Stimulated activated naive CD8-positive, alpha-beta T cell treated with anti-CD3 and anti-CD28 coated beads, Interleukin-15, Interleukin-2, amounts not matched to agents 100 ng/mL and 50 ng/mL, for 24 hours (primary cell): ENCODE measurements at regions not wholly inside any gene's neighbourhood (a gene's known extent, or its start where the extent isn't known, plus 50 kb on each side); places are given as distances from the start of the nearest gene placed in this dataset.
A peak's percentile ranks its signal among the peaks of the same experiment; 100 is the strongest.
"Not testable (repeated sequence)": the region's sequence is repeated elsewhere in the genome, so short reads cannot be mapped to it uniquely, and the experiment has no call there.

Experiments used
- H3K27ac Mint-ChIP-seq: one replicate; pipeline ENCODE4 v1.8.0; 2021; ENCODE audit warnings: mild to moderate bottlenecking, mixed read lengths
- H3K27me3 Mint-ChIP-seq: one replicate; pipeline ENCODE4 v1.8.0; 2021; ENCODE audit warnings: mixed read lengths
- H3K36me3 Mint-ChIP-seq: one replicate; pipeline ENCODE4 v1.8.0; 2021; ENCODE audit warnings: low read depth, mixed read lengths
- H3K4me1 Mint-ChIP-seq: one replicate; pipeline ENCODE4 v1.8.0; 2021; ENCODE audit warnings: low read depth, mixed read lengths
- H3K4me3 Mint-ChIP-seq: one replicate; pipeline ENCODE4 v1.8.0; 2021; ENCODE audit warnings: mild to moderate bottlenecking, mixed read lengths
- H3K9me3 Mint-ChIP-seq: one replicate; pipeline ENCODE4 v1.8.0; 2021; ENCODE audit warnings: mixed read lengths

DNA sequence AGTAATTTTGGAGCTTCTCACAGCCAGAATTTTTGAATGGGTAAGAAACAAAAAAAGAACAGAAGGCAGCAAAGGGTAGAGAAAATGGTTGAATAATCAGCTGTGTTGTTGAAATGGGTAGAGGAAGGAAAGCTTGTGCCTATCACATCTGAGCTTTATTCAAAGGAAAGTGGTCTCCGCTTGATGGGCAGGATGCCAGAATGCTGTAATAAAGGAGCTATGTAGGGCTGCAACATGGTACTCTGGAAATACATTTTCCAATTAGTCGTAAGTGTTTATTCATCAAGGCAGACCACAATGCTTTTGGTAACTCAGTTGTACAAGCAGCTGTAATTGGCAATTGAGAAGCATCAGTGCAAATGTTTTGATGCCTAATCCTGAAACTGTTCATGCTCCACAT, 196.9 kb downstream of the ICOS start:
- no peaks in the 10 kb centered on the region for H3K36me3 Mint-ChIP-seq
- H3K27ac Mint-ChIP-seq: no peak overlapping the region
- no peak overlapping the region for H3K4me3 Mint-ChIP-seq
- peaks cover 20% of the 10 kb centered on the region for H3K27me3 Mint-ChIP-seq
- no peaks in the 10 kb centered on the region for H3K9me3 Mint-ChIP-seq
- peaks cover 3% of the 10 kb centered on the region for H3K4me1 Mint-ChIP-seq

DNA sequence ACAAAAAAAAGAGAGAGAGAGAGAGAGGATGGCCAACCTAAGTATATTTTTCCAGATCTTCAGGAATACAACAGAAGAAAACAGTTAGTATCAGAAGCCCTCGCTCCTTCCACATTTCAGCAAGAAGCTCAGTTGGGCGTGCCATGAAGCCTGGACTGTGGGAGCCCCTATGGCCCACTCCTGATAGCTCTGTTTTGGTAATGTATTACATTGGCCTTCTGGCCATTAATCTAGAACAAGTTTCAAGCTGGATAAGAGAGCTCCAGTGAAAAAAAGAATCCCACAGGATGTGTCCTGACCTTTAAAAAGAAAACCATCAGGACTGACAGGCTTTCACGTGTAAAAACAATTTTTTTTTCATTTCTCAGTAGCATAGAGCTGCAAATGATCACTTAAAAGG, 197.9 kb downstream of the ICOS start:
- Mint-ChIP-seq H3K27me3 (peaks cover 18% of the 10 kb centered on the region), H3K9me3 (no peaks in the 10 kb centered on the region), H3K36me3 (no peaks in the 10 kb centered on the region), H3K4me1 (peaks cover 3% of the 10 kb centered on the region), H3K4me3 (no peak overlapping the region), H3K27ac (no peak overlapping the region)

DNA sequence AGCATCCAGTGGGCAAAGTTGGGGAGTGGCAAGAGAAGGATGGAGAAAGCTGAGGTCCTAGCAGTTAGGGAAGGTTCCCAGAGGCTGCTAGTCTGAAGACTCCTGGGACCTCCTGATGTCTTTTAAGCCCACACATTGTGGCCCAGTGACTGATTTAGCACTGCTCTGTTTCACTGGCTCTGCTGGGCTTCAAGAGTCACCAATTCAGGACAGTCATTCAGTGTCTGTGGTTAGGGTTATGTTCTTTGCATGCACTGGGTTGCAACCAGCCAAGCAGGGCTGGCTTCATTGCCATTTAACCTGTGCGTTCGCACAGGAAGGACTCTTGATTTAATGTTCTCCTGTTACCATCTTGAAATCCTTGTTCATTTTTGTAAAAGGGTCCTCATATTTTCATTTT, 199.2 kb downstream of the ICOS start:
- peaks cover 11% of the 10 kb centered on the region for H3K27me3 Mint-ChIP-seq
- no peaks in the 10 kb centered on the region for H3K36me3 Mint-ChIP-seq
- H3K27ac Mint-ChIP-seq: no peak overlapping the region
- peaks cover 3% of the 10 kb centered on the region for H3K4me1 Mint-ChIP-seq
- H3K4me3 Mint-ChIP-seq: no peak overlapping the region
- H3K9me3 Mint-ChIP-seq: no peaks in the 10 kb centered on the region

DNA sequence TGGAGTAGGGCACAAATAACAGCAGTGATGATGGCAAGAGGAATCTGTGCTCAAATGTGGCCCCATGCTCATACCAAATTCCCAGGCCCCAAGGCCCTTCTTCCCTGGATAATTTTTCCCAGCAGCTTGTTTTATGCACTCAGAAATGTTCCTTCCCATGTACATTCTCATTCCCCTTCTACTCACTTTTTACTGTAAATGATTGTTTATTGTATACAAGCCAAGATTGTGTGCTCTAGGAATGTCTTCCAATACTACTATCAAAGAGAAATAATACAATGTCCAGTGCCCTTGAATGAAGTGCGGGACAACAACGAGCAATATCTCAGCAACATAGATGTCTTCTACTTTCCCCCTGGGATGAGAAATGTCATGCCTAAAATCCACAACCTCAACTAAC, 201.6 kb downstream of the ICOS start:
- Mint-ChIP-seq H3K36me3 (no peaks in the 10 kb centered on the region), H3K4me1 (peaks cover 3% of the 10 kb centered on the region), H3K27me3 (peaks cover 16% of the 10 kb centered on the region), H3K27ac (no peak overlapping the region), H3K9me3 (no peaks in the 10 kb centered on the region), H3K4me3 (no peak overlapping the region)

DNA sequence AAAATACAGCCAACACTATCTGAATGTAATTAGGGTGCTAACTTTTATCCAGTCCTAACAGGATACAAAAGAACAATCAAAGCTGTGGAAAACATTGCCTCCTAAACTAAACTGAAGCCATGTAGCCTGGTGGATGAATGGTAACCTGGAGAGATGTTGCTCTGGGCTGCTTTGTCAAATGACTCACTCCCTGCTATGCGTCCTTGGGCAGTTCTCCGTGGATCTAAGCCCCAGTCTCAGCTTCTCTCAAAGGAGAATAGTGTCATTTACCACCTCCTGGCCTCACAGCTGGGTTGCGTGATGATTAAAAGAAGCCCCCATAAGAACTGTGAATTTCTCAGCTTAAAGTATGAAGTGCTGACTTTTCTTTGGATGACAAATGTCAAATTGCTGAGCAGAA, 203.7 kb downstream of the ICOS start:
- Mint-ChIP-seq H3K4me3 (no peak overlapping the region), H3K9me3 (no peaks in the 10 kb centered on the region), H3K4me1 (peaks cover 4% of the 10 kb centered on the region), H3K27me3 (peaks cover 20% of the 10 kb centered on the region), H3K27ac (no peak overlapping the region), H3K36me3 (no peaks in the 10 kb centered on the region)

DNA sequence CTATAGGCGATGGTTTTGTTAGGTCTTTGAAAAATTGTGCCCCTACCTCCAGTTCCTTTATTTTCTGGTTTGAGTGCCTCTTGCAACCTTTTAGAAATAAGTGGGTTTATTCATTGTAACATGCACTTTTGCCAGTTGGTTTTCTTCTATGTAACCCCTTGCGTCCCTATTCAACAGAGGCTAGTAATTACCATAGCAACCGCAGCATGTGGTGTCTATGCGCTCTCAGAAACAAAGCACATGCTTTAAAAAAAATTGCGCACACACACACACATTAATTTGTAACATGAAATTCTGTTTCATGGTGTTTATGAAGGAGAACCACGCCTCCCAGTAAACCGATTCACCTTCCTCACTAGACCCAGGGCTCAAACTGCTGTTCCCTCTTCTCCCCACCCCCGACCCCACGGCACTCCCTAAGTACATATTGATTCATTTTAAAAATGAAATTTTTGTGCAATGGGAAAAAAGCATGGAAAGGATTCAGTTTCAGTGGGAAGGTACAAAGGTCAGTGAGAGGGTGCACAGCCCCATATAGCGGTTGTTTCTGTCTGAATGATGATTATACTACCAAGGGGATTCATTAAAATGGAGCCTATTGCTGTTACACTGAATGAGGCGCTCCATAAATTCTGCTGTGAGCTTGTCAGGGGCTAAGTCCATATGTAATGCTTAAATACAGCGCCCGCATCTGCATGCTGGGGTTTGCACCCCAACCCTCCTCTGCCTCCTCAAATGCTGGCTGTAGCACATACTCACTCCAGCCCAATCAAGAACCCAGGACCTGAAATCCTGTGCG, 206.9 kb downstream of the ICOS start:
- no peaks in the 10 kb centered on the region for H3K36me3 Mint-ChIP-seq
- no peaks in the 10 kb centered on the region for H3K9me3 Mint-ChIP-seq
- no peak overlapping the region for H3K4me3 Mint-ChIP-seq
- peaks cover 26% of the 10 kb centered on the region for H3K27me3 Mint-ChIP-seq
- H3K27ac Mint-ChIP-seq: no peak overlapping the region
- H3K4me1 Mint-ChIP-seq: peaks cover 10% of the 10 kb centered on the region

DNA sequence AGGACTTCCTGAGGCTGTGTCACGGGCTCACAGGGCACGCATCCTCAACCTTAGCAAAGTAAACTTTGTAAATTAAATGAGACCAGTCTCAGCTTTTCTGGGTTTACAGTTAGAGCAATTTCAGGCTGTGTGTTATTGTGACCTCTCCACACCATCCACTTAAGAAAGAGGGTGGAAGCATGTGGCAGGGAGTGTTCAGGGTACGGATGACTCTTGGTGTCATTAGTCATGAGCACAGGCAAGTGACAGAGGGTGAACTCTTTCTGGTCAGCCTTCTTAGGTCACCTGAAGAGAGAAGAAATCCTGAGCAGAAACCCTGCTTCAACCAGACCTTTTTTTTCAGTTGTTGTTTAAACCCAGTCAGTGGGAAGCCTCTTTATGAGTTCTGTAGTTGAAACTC, 207.9 kb downstream of the ICOS start:
- Mint-ChIP-seq H3K27ac (no peak overlapping the region), H3K4me3 (no peak overlapping the region), H3K9me3 (no peaks in the 10 kb centered on the region), H3K4me1 (peaks cover 10% of the 10 kb centered on the region), H3K36me3 (no peaks in the 10 kb centered on the region), H3K27me3 (peaks cover 31% of the 10 kb centered on the region)

DNA sequence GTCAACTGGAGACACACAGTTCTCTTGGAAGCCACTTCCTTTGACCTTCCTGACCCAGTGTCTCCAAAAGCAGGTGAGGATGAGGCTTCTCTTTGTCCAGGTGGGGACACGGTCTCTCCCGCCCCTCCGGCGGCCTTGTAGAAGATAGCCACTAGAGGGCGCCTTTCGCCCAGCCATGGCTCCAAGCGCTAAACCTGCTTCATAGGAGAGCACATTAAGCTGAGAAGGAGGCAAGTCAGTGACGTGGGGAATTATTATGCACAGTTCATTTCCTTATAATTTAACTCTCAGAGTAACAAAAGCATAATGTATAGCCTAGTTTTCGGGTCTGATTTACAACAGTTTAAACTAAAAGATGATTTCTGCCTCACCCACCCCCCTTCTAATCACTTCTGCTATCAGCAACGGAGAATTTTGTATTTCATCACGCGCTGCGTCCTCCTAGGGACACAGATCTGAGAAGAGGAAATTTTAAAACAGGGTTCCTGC, 208.7 kb downstream of the ICOS start:
- Mint-ChIP-seq H3K4me3 (peak overlapping the region; percentile 81), H3K36me3 (no peaks in the 10 kb centered on the region), H3K4me1 (peaks cover 10% of the 10 kb centered on the region), H3K9me3 (no peaks in the 10 kb centered on the region), H3K27me3 (peaks cover 28% of the 10 kb centered on the region), H3K27ac (peak overlapping the region; percentile 77)

DNA sequence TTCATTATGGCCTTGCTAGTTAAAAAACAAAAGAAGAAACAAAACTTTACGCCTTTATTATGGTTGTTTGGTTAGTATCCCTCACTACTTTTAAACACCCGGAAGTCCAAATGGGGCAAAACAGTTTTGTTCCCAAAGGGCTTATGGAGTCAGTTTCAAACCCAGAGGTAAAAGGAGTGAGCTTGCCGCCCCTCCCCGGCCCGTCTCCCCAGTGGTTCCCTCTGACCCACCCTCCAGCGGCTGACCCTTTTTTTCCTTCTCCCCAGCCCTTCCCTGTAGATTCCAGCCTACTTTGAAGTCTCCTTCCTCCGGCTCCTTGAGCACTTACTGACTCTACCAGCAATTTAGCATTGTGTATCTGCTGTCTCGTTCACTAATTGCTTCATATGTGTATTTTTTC, 209.2 kb downstream of the ICOS start:
- Mint-ChIP-seq H3K27ac (peak overlapping the region; percentile 77), H3K4me3 (peak overlapping the region; percentile 81), H3K9me3 (no peaks in the 10 kb centered on the region), H3K27me3 (peaks cover 30% of the 10 kb centered on the region), H3K36me3 (no peaks in the 10 kb centered on the region), H3K4me1 (peaks cover 10% of the 10 kb centered on the region)

DNA sequence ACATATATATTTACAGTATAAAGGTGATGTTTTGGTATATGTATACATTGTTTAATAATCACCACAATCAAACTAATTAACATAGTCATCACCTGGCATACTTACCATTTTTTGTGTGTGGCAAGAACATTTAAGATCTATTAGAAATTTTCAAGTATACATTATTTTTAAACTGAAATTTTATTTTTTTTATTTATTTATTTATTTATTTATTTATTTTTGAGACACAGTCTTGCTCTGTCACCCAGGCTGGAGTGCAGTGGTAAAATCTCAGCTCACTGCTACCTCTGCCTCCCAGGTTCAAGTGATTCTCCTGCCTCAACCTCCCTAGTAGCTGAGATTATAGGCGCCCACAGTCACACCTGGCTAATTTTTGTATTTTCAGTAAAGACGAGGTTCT, 210.5 kb downstream of the ICOS start:
- not testable (repeated sequence) for H3K36me3 Mint-ChIP-seq, H3K4me3 Mint-ChIP-seq, H3K9me3 Mint-ChIP-seq, H3K4me1 Mint-ChIP-seq, H3K27ac Mint-ChIP-seq
- H3K27me3 Mint-ChIP-seq: peaks cover 37% of the 10 kb centered on the region

DNA sequence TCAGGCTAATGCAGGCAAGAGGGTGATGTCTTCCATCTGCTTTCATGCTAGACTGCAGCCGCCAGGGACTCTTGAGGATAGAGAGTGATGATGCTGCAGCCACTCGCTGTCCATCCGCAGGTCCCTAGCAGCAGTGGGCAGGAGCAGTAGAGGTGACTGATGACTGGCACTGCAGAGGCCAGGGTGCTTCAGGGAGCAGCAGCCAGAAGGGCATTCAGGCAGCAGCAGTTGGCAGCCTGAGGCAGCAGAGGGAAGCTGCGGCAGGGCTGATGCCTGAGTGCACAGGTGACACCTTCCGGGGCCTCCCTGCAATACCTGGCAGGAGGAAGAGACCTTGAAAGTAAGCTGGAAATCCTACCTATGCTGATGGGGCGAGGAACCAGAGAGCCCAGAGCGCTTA, 214.2 kb downstream of the ICOS start:
- peaks cover 4% of the 10 kb centered on the region for H3K4me1 Mint-ChIP-seq
- H3K4me3 Mint-ChIP-seq: no peak overlapping the region
- no peaks in the 10 kb centered on the region for H3K36me3 Mint-ChIP-seq
- H3K27ac Mint-ChIP-seq: no peak overlapping the region
- H3K27me3 Mint-ChIP-seq: peaks cover 26% of the 10 kb centered on the region
- H3K9me3 Mint-ChIP-seq: no peaks in the 10 kb centered on the region

DNA sequence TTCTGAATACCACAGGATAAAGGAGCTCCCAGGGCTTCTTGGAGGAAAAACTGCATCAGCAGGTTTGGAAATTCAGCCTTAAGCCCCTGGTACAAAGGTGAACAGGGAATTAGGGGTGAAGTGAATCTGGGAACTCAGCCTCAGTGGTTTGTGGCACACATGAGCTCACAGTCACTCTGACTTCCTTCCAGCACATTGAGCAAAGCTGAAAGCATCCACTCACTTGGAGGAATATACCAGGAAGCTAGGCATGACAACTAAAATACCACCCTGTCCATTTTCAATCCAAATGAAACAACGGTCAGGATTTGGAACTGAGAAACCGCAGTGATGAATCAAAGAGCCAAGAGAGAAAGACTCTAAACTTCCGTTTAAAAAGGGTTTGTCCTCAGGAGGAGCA, 216.1 kb downstream of the ICOS start:
- Mint-ChIP-seq H3K9me3 (no peaks in the 10 kb centered on the region), H3K4me1 (no peaks in the 10 kb centered on the region), H3K4me3 (no peak overlapping the region), H3K36me3 (no peaks in the 10 kb centered on the region), H3K27me3 (peaks cover 21% of the 10 kb centered on the region), H3K27ac (no peak overlapping the region)

DNA sequence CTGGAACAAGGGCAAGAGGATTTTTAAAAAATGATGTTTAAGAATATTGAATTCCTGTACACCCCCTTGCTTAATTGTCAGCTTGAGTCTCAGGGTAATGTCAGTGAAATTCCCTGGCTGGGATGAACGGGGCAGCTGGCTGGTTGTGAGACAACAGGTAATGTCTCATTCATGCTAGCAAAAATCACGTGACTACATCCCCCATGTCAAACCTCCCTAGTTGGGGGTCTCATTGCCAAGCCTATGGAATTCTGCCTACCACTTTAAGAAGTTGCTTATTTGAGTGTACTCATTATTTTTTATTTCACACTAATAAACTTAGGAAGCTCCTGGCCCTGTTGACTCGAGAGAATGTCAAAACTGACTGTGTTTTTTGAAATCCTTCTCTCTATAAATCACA, 218.3 kb downstream of the ICOS start:
- Mint-ChIP-seq H3K9me3 (no peaks in the 10 kb centered on the region), H3K27me3 (peaks cover 9% of the 10 kb centered on the region), H3K4me1 (no peaks in the 10 kb centered on the region)

DNA sequence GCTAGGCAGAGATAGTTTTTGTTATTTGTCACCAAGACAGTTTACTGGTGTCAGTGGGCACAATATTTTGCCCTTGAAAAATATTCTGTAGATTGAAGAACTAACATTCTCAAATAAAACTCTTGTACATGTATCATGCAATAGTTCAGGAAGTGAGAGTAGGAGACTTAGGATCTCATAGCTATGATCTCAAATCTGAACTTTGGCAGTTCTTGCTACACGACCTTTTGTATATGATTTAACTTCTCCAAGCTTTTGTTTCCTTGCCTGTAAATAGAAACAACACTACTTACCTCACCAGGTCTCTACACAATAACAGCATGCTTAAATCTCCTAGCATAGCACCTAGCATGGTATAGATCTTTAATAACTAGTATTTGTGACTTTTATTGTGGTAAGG, 219.9 kb downstream of the ICOS start:
- Mint-ChIP-seq H3K4me3 (no peak overlapping the region), H3K36me3 (no peaks in the 10 kb centered on the region), H3K4me1 (no peaks in the 10 kb centered on the region), H3K27me3 (peaks cover 1% of the 10 kb centered on the region), H3K27ac (no peak overlapping the region), H3K9me3 (no peaks in the 10 kb centered on the region)

More for the DNA sequence above, 218.3 kb downstream of the ICOS start:
- H3K27ac Mint-ChIP-seq: no peak overlapping the region
- H3K4me3 Mint-ChIP-seq: no peak overlapping the region
- H3K36me3 Mint-ChIP-seq: no peaks in the 10 kb centered on the region

DNA sequence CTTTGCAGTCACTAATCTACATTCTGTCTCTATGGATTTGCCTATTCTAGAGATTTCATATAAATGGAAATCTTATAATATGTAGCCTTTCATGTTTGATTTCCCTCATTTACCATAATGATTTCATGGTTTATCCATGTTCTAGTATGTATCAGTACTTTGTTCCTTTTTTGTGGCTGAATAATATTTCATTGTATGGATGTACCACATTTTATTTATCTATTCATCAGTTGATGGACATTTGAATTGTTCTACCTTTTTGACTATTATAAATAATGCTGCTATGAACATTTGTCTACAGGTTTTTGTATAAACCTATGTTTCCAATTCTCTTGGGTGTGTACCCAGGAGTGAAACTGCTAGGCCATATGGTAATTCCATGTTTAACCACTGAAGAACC, 221.1 kb downstream of the ICOS start:
- Mint-ChIP-seq H3K27me3 (no peaks in the 10 kb centered on the region), H3K4me3 (no peak overlapping the region), H3K36me3 (no peaks in the 10 kb centered on the region), H3K9me3 (no peaks in the 10 kb centered on the region), H3K27ac (no peak overlapping the region), H3K4me1 (no peaks in the 10 kb centered on the region)

DNA sequence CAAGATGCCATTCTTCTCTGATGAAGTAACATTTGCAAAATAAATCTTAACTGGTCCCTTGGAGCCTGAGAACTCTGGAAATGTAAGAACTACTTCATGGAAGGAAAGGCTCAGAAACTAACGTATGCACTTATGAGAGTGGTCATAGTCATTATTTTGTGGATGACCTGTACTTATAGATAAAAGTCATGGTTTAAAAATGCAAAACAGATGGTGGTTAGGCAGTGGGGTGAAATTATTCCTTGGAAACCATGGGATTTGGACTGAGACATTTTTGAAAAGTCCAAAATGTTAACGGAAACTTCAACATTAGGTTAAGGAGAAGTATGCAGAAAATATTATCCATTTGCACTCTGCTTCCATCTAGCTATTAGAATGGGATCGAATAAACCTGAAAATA, 223.0 kb downstream of the ICOS start:
- Mint-ChIP-seq H3K27me3 (no peaks in the 10 kb centered on the region), H3K36me3 (no peaks in the 10 kb centered on the region), H3K9me3 (no peaks in the 10 kb centered on the region), H3K27ac (no peak overlapping the region), H3K4me3 (no peak overlapping the region), H3K4me1 (no peaks in the 10 kb centered on the region)
